HG03175 (cell line): ENCODE measurements at regions not wholly inside any gene's neighbourhood (a gene's known extent, or its start where the extent isn't known, plus 50 kb on each side); places are given as distances from the start of the nearest gene placed in this dataset.
"Not testable (repeated sequence)": the region's sequence is repeated elsewhere in the genome, so short reads cannot be mapped to it uniquely, and the experiment has no call there.

Source experiments
- ATAC-seq: cut with Tn5 transposase; IDR thresholded peaks from one replicate; pipeline ENCODE4 v1.9.1; 2021; ENCODE audit warnings: mild to moderate bottlenecking, moderate library complexity; ENCODE audit not compliant: unreplicated experiment

DNA sequence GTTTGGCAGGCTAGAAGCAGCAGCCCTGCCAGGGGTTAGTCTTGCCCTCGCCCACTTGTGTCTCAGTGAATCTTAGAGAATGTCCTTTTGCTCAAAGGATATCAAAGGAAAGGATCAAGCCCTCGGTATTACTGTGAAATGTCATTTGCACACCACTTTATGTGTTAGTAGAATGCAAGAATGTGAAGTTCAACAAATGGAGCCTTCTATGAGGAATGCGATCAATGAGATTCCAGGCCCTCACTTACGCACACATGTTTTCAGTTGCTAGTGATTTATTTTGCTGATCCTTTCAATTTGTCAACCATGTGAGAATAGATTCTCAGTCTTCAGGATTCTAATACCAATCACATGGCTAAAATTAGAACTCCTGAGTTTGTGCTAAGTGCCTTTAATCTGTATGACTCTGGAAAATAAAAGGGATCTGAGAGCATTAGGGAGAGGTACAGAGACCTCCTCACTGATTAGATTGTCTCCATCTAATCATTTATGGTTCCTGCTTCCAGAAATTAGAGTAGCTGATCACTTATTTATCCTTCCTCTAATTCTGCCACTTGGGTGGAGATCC lies 123.0 kb upstream of the SP4 start:
- no peak for ATAC-seq

DNA sequence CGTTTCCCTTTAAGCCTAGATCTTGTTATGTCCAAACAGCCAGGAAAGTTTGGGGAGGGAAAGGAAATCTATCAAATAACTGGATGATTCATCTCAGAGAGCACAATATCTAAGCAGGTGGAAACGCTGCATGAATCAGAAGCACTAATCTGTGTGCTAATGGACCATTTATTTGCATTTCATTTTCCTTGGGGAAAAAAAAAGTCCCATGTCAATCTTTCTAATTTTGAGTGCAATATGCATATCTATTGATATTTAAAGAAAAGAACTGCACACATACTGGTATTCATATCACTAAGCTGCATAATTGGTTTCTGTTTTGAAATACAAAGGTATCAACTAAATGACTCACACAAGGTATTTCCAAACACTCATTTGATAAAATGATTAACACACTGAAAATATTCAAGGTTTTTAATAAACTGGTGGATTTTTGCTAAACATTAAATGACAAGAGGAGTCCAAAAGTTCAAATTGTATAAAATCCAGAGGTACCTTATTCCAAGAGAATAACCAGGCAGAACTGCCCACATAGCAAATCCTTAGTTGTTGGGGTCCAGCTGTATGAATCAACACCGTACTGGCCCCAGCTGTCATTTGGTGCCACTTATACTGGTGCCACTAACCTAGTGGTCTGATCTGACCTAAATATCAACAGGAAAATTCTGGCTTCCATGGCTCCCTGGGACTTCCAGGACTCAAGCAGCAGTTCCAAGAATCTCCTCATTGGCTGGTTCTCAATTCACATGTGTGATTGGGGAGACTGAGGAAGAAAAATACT lies 122.2 kb upstream of the SP4 start:
- no peak for ATAC-seq

GRCh38 chr7:21314954-21315353 lies 112.9 kb upstream of the SP4 start:
- ATAC-seq = no peak

- no peak for ATAC-seq
These were observed 109.6 kb upstream of the SP4 start for GRCh38 chr7:21317966-21318915.

DNA sequence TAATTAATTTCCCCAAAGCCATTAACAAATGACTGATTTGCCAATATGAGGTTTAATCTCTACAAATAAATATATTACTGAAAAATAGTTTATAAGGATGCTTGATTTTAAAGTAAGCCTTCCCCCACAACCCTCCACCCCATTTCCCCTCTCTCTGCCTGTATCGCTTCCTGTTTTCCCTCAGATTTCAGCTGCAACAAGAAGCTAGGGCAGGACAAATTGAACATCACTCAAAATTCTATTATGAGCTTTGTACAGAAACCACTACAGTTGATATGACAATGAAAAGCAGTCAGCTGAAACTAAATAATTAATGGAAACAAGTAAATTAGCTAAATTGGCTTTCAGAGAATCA lies 109.0 kb upstream of the SP4 start:
- ATAC-seq = no peak

- no peak for ATAC-seq
These were observed 101.6 kb upstream of the SP4 start for GRCh38 chr7:21326241-21326640.

- ATAC-seq = no peak
These were observed 101.0 kb upstream of the SP4 start for GRCh38 chr7:21326921-21327320.

- no peak for ATAC-seq
These were observed 100.2 kb upstream of the SP4 start for GRCh38 chr7:21327422-21328409.

DNA sequence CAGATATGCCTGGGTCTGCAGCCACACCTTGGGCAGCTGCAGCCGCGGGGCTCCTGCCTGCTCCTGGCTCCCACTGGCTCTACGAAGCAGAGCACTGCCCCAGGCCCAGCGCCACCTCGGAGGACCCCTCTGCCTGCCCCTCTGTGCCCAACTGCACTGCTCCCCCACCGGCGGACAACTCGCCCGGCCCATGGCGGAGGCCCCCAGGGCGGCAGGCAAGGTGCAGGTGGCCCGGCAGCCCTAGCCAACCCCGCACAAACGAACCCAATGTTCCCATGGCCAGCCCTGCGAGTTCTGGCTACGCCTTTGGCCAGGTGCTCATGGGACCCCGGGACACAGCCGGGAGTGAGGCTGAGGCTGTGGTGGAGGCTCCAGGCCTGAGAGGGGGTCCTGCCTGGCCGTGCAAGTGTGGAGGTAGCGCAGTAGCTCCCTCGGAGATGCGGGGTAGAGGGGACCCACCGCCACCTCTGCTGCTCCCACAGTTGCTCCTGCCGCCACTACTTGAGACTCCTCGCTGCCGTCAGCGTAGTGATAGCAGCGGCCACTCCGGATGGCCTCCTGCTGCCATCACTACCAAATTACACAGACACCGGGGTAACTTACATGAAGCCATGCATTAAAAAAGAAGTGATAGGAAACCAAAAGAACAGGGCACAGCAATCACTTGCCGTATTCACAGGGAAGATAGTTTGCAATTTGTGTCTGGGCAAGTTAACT lies 97.3 kb upstream of the SP4 start:
- ATAC-seq = no peak

DNA sequence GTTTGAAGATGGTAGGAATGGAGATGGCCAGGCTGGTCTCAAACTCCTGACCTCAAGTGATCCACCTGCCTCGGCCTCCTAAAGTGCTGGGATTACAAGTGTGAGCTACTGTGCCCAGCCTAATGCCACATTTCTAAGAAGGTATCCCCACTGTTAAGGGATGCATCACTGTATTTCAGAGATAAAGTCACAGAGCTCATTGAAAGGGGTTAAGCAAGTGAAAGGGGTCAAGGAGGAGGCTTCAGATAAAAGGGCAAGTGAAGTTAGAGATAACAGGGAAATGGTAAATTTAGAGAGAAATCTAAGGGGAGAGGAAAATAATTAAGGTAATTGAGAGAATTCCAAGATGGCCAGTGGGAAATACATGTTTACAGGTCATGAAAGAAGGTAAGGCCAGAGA lies 93.0 kb upstream of the SP4 start:
- no peak for ATAC-seq

- ATAC-seq = no peak
These were observed 91.1 kb upstream of the SP4 start for GRCh38 chr7:21336743-21337142.

GRCh38 chr7:21338728-21339164 lies 89.1 kb upstream of the SP4 start:
- no peak for ATAC-seq

DNA sequence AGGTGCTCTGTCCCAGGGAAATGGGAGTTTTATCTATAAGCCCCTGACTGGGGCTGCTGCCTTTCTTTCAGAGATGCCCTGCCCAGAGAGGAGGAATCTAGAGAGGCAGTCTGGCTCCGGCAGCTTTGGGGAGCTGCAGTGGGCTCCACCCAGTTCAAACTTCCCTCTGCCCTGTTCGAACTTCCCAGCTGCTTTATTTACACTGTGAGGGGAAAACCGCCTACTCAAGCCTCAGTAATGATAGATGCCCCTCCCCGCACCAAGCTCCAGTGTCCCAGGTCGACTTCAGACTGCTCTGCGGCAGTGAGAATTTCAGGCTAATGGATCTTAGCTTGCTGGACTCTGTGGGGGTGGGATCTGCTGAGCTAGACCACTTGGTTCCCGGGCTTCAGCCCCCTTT lies 83.0 kb upstream of the SP4 start:
- ATAC-seq = not testable (repeated sequence)

GRCh38 chr7:21345361-21345760 lies 82.5 kb upstream of the SP4 start:
- peak; percentile 50 for ATAC-seq

DNA sequence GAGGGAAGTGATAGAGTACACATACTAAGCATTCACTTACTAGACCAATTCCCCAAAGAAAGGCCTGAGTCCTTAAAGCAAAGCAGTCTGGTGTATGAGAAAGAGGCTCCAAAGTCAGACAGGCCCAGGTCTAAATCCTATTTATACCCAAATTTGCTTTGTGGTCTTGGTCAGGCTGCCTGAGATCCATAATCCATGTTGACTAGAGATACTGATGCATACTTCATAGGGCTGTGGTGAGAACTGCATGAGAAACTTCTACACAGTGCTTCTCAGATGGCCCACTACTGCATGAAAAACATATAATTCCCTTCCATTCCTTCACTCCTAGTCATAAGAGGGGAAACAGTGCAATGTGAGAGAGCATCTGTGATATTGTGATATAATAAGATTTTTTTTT lies 81.6 kb upstream of the SP4 start:
- ATAC-seq = no peak

DNA sequence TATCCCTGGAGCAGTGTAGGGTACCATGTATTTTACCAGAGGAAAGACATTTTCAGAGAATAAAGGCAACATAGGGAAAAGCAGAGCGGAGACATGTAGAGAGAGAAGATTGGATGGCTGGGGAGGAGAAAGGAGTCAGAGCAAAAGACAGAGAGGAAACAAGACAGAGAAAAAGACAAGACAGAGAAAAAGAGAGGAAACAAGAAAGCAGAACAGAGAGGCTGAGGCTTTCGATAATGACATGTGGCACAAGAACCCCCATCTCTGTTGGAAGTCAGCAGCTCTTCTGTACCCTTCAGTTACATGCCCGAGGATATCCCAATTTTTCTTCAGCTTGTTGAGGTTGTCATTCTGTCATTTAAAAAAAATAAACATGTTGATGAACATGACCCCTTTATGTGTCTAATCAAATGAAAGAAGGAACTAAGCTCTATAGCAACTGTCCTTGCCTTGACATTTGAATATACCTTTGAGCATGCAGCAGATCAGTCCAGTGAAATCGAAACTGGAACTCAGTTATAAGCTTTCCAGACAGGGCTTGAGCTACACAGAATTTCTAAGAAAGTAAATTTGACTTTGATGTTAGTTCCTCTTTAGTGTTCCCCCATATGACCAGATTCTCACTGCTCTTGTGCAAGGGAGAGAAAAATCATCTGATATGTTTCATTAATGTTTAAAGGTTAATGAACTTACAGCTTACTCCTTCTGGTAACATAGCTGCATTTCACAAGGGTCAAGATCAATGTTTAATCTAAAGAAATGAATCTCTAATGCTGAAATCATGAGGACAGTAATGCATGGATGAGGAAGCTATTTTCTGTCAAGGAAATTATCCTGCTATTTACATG lies 75.1 kb upstream of the SP4 start:
- ATAC-seq = peak; percentile 77

- no peak for ATAC-seq
These were observed 74.5 kb upstream of the SP4 start for GRCh38 chr7:21353388-21353780.

DNA sequence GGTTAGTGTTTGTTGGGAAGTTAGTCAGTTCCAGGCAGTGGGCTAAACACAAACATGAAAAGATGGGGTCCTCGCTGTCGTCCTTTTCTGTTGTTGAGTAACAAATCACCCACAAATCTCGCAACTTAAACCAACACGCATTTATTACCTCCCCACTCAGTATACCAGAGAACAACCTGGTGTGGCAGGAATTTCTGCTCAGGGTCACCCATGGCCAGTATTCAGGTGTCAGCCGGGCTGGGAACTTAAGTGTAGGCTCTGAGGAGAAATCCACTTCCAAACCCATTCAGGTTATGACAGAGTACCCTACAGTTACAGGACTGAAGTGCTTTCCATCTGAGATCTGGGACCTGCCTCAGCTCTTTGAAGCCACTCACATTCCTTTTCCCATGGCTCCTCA lies 73.6 kb upstream of the SP4 start:
- ATAC-seq = no peak

DNA sequence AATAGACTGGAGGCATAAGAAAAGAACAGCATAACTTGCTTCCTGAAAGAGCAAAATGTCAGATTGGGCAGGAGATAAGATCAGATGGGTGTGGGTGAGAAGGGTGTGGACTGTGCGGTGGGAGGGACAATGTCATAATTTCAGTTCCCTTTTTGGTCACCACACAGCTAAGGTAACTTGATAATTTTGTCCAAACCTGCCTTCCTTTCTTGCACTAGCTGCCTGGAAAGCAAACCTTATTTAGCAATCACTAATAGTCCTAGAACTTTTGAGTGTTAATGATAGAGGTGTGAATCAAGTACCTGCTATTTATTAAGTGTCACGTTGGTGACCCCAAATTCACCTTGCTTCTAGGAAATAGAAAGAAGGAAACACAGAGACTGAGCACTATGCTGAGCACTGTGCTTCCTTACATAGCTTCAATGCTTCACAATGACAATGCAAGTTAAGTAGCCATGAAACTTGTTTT lies 72.4 kb upstream of the SP4 start:
- peak; percentile 85 for ATAC-seq
